CD4-positive, CD25-positive, alpha-beta regulatory T cell (primary cell): ENCODE measurements at regions not wholly inside any gene's neighbourhood (a gene's known extent, or its start where the extent isn't known, plus 50 kb on each side); places are given as distances from the start of the nearest gene placed in this dataset.

Experiments used
- ATAC-seq, 2 donors: fragments of 150-1000 bp; cut with Tn5 transposase; one replicate each; pipeline ENCODE4 v1.10.0; 2021; ENCODE audit warnings: low read depth in 2 of 2, moderate number of reproducible peaks in 2 of 2, moderate library complexity in 1 of 2
- DNase-seq, 3 donors: peaks; one replicate each; pipeline versions ENCODE4 v3.0.0 to v3.0.0-alpha.2; 2012 to 2022; ENCODE audit warnings: mixed read lengths in 1 of 3
- H3K27ac ChIP-seq: one replicate; pipeline ENCODE4 v1.7.0; 2013; ENCODE audit warnings: mild to moderate bottlenecking, low read length; ENCODE audit not compliant: insufficient read depth, poor library complexity, severe bottlenecking
- H3K27me3 ChIP-seq: one replicate; pipeline ENCODE4 v1.7.0; 2013; ENCODE audit warnings: low read length; ENCODE audit not compliant: control insufficient read depth, insufficient read depth
- H3K36me3 ChIP-seq: one replicate; pipeline ENCODE4 v1.7.0; 2013; ENCODE audit warnings: mild to moderate bottlenecking, low read length, moderate library complexity; ENCODE audit not compliant: control insufficient read depth, insufficient read depth
- H3K4me1 ChIP-seq: 2 replicates; pipeline ENCODE4 v1.7.0; 2013; ENCODE audit warnings: mild to moderate bottlenecking, low read length; ENCODE audit not compliant: insufficient read depth, control insufficient read depth, poor library complexity, severe bottlenecking
- H3K4me3 ChIP-seq: one replicate; pipeline ENCODE4 v1.7.0; 2013; ENCODE audit warnings: low read depth, mild to moderate bottlenecking, low read length, moderate library complexity
- H3K9me3 ChIP-seq, 2 experiments: 1 replicate in 1 of 2; 2 replicates in 1 of 2; pipeline ENCODE4 v1.7.0; 2013; ENCODE audit warnings: low read length in 2 of 2, mild to moderate bottlenecking in 1 of 2, moderate library complexity in 1 of 2; ENCODE audit not compliant: control insufficient read depth in 2 of 2
- H3K27ac Mint-ChIP-seq, 3 donors: one replicate each; pipeline ENCODE4 v1.8.0; 2020 to 2022; ENCODE audit warnings: mild to moderate bottlenecking in 3 of 3, mixed read lengths in 3 of 3, moderate library complexity in 2 of 3
- H3K27me3 Mint-ChIP-seq: one replicate; pipeline ENCODE4 v1.8.0; 2022; ENCODE audit warnings: mild to moderate bottlenecking, mixed read lengths
- H3K36me3 Mint-ChIP-seq: one replicate; pipeline ENCODE4 v1.8.0; 2020; ENCODE audit warnings: mixed read lengths
- H3K4me1 Mint-ChIP-seq, 4 donors: one replicate each; pipeline ENCODE4 v1.8.0; 2020 to 2022; ENCODE audit warnings: mixed read lengths in 4 of 4, mild to moderate bottlenecking in 1 of 4
- H3K4me3 Mint-ChIP-seq, 4 donors: one replicate each; pipeline ENCODE4 v1.8.0; 2020 to 2022; ENCODE audit warnings: mild to moderate bottlenecking in 4 of 4, mixed read lengths in 4 of 4, moderate library complexity in 3 of 4
- H3K9me3 Mint-ChIP-seq, 7 donors: one replicate each; pipeline ENCODE4 v1.8.0; 2020 to 2022; ENCODE audit warnings: mixed read lengths in 7 of 7, mild to moderate bottlenecking in 3 of 7, moderate library complexity in 2 of 7

DNA sequence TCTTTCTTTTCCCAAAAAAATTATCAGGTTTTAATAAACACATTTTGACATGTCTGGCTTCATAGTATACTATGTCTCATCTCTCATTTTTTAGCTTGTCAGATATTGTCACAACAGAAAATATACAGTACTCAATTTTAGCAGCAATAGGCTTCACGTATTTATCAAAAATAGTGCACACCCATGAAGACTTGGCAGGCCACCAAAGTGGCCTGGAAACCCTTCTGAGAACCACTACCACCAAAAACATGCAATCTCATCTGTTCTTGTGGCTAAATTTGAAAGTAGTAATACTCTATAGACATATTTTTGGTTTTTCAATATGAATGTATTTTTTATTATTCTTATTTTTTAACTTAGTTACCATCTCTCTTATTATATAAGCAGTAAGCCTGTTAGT, 1094.5 kb upstream of the LRRN3 start:
- Histone ChIP-seq H3K36me3 (no peaks in the 10 kb centered on the region), H3K27me3 (no peaks in the 10 kb centered on the region), H3K27ac (no peak overlapping the region), H3K4me3 (no peak overlapping the region), H3K4me1 (no peaks in the 10 kb centered on the region), H3K9me3 (no peaks in the 10 kb centered on the region)
- H3K4me3 Mint-ChIP-seq: no peak overlapping the region
- H3K27ac Mint-ChIP-seq: no peak overlapping the region
- H3K27me3 Mint-ChIP-seq: peaks cover 4% of the 10 kb centered on the region
- peaks cover 0 to 5% (median 0%) of the 10 kb centered on the region in 7 donors for H3K9me3 Mint-ChIP-seq
- no peak for ATAC-seq
- H3K36me3 Mint-ChIP-seq: no peaks in the 10 kb centered on the region
- H3K4me1 Mint-ChIP-seq: no peaks in the 10 kb centered on the region
- no peak for DNase-seq

DNA sequence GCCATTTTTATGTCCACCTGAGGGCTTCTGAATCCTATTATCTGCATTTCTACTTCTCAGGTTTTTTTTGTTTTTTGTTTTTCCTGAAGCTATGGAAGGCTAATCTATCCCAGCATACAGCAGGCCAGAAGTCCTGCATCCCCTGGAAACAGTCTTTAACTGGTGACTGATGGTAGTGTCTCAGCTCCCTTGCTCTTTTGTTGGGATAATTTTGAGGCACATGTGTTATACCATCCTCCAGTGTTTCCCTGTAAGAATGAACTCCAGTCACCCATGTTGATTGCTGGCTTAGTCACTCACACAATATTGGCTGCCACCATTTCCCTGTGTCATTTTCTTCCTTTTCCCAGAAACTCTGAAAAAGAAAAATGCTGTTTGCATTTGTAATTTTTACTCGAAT, 1094.0 kb upstream of the LRRN3 start:
- Histone ChIP-seq H3K36me3 (no peaks in the 10 kb centered on the region), H3K27me3 (no peaks in the 10 kb centered on the region), H3K9me3 (no peaks in the 10 kb centered on the region), H3K27ac (no peak overlapping the region), H3K4me3 (no peak overlapping the region), H3K4me1 (no peaks in the 10 kb centered on the region)
- Mint-ChIP-seq H3K4me3 (no peak overlapping the region), H3K27me3 (peaks cover 4% of the 10 kb centered on the region), H3K4me1 (no peaks in the 10 kb centered on the region), H3K36me3 (no peaks in the 10 kb centered on the region), H3K27ac (no peak overlapping the region), H3K9me3 (peaks cover 0 to 5% (median 0%) of the 10 kb centered on the region in 7 donors)
- no peak for ATAC-seq
- DNase-seq: no peak

DNA sequence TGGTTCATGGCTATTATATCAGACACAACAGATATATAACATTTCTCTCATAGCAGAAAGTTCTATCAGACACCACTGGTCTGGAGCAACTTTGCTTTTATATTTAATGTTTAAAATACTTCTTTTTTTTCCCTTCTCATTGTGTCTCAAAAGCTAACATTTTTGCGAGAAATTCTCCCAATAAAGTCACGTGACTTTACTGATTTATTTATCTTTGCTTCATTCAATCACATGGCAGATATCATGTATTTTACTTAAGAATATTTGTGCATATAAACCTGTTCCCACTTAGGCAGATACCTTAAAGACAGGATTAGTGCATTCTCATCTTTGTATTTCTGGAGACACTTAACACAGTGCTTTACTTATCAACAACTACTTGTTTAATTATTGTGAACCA, 1093.1 kb upstream of the LRRN3 start:
- H3K36me3 Mint-ChIP-seq: no peaks in the 10 kb centered on the region

DNA sequence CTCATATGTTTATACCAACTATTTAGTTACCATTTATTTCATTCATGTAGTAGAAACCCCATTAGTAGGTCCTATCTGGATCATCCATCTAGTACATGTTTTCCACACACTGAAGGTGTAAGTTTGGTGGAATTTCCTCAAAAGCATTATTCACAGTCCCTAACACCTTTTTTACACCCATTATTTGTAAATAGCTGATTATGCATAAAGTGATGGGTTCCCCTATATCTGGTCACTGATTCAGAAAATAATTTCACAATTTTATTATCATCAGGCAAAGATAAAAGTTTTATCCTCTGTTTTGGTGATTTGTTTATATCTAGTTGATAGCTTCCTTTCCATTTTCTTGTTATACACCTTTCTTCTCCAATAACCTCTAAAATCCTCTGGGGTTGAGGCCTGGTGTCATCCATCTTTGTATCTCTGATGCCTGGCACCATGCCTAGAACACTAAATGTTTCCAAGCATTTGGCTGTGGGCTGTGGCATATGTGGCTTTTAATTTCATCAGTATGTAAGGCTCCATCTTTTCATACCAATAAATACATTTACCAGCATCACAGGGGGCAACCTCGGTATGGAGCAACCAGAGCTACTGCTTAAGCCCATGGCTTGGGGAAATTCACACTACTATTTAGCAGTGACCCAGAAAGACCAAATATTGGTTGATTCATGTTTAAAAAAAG, 1089.5 kb upstream of the LRRN3 start:
- Mint-ChIP-seq H3K27me3 (no peaks in the 10 kb centered on the region), H3K4me3 (peak overlapping the region in 1 of 4 donors; percentile 80), H3K9me3 (peaks cover 0 to 5% (median 2%) of the 10 kb centered on the region in 7 donors), H3K27ac (no peak overlapping the region), H3K4me1 (no peaks in the 10 kb centered on the region), H3K36me3 (no peaks in the 10 kb centered on the region)
- Histone ChIP-seq H3K4me3 (no peak overlapping the region), H3K27me3 (no peaks in the 10 kb centered on the region), H3K4me1 (no peaks in the 10 kb centered on the region), H3K27ac (no peak overlapping the region), H3K36me3 (no peaks in the 10 kb centered on the region), H3K9me3 (no peaks in the 10 kb centered on the region)
- ATAC-seq (no peak), DNase-seq (no peak)

More for the DNA sequence above, 1093.1 kb upstream of the LRRN3 start:
- no peaks in the 10 kb centered on the region for H3K4me1 Mint-ChIP-seq
- no peak overlapping the region for H3K27ac ChIP-seq
- no peaks in the 10 kb centered on the region for H3K4me1 ChIP-seq
- peaks cover 4% of the 10 kb centered on the region for H3K27me3 Mint-ChIP-seq
- DNase-seq (no peak), ATAC-seq (no peak)
- no peak overlapping the region for H3K4me3 Mint-ChIP-seq
- no peaks in the 10 kb centered on the region for H3K36me3 ChIP-seq
- no peaks in the 10 kb centered on the region for H3K27me3 ChIP-seq
- H3K9me3 Mint-ChIP-seq: peaks cover 0 to 5% (median 0%) of the 10 kb centered on the region in 7 donors
- no peaks in the 10 kb centered on the region for H3K9me3 ChIP-seq
- H3K4me3 ChIP-seq: no peak overlapping the region
- H3K27ac Mint-ChIP-seq: no peak overlapping the region

DNA sequence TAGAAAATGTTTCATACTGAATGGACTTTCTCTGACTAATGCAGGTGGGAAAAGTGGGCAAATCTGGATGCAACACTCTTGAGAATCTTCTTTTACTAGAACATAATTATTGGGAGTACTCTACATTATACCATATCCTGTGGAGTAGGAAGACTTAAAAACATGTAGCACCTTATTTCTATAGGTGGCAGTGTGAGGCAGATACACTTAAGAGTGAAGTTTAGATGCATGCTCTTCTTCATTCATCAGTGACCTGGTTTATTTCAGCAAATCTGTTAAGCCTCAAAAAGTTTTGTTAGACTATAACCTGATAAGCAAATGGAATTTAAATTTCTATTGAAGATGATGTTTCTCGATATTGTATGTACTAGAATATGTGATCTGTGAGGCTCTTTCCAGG, 1087.1 kb upstream of the LRRN3 start:
- Mint-ChIP-seq H3K4me1 (no peaks in the 10 kb centered on the region), H3K36me3 (no peaks in the 10 kb centered on the region), H3K27me3 (no peaks in the 10 kb centered on the region), H3K4me3 (no peak overlapping the region), H3K27ac (no peak overlapping the region), H3K9me3 (peaks cover 0 to 3% (median 0%) of the 10 kb centered on the region in 7 donors)
- ATAC-seq (no peak), DNase-seq (no peak)
- Histone ChIP-seq H3K36me3 (no peaks in the 10 kb centered on the region), H3K27ac (no peak overlapping the region), H3K9me3 (no peaks in the 10 kb centered on the region), H3K4me3 (no peak overlapping the region), H3K27me3 (no peaks in the 10 kb centered on the region), H3K4me1 (no peaks in the 10 kb centered on the region)

DNA sequence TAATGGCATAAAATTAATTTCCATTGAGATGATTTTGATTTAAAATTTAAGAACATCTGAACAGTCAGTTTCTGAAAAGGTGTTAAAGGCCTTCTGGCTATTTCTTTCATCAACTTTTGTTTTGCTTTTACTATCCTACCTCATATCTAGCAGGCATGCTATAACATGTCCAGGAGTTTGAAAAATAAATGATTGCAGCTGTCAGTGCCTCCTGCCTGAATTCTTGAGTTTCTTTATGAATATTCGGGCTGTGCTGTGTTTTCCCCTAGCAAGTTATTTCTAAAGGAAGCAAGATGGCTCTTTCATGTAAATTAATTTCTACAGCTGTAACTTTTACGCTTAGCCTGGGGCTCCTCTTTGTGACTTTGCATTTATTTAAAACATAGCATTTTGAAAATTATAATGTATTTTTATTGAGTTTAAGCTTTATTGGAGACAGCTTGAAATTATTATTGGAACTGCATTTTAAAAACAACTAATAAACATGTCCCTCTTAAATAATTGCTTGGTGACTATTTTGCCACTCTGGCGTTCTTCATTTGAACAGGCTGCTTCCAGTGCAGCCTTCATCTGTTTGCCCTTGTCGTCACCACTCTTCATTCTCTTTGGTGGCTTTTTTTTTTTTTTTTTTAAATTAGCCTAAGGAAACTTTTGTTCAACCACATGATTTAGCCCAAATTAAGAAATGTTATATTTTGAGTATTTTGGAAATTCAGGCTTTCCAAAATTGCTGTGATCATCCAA, 1083.4 kb upstream of the LRRN3 start:
- no peaks in the 10 kb centered on the region for H3K27me3 Mint-ChIP-seq
- no peaks in the 10 kb centered on the region for H3K27me3 ChIP-seq
- H3K9me3 ChIP-seq: no peaks in the 10 kb centered on the region
- H3K27ac ChIP-seq: no peak overlapping the region
- no peak overlapping the region for H3K27ac Mint-ChIP-seq
- no peak overlapping the region for H3K4me3 Mint-ChIP-seq
- peaks cover 0 to 5% (median 0%) of the 10 kb centered on the region in 7 donors for H3K9me3 Mint-ChIP-seq
- ATAC-seq: no peak
- no peaks in the 10 kb centered on the region for H3K36me3 Mint-ChIP-seq
- no peaks in the 10 kb centered on the region for H3K4me1 ChIP-seq
- H3K4me1 Mint-ChIP-seq: no peaks in the 10 kb centered on the region
- H3K36me3 ChIP-seq: no peaks in the 10 kb centered on the region
- DNase-seq: no peak
- no peak overlapping the region for H3K4me3 ChIP-seq

DNA sequence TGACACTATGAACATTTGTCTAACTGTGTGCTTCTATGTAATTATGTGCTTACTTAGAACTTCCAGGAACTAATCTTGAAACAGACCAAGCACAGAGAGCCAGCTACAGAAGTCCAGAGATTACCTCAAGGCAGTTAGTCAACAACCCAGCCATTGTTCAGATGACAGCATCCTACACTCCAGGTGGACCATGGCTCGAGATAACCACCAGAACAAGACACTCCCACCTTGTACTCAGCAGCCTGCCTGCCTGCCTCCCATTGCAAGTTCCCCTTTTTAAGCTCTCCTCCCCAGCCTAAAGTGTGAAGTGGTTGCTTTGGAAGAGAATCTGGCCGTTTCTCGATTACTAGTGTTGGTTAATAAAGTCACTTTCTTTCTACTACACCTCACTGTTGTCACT, 1080.6 kb upstream of the LRRN3 start:
- Mint-ChIP-seq H3K4me3 (no peak overlapping the region), H3K27ac (no peak overlapping the region), H3K36me3 (no peaks in the 10 kb centered on the region), H3K27me3 (no peaks in the 10 kb centered on the region), H3K9me3 (peaks cover 0 to 8% (median 0%) of the 10 kb centered on the region in 7 donors), H3K4me1 (no peaks in the 10 kb centered on the region)
- no peak overlapping the region for H3K4me3 ChIP-seq
- H3K27me3 ChIP-seq: no peaks in the 10 kb centered on the region
- DNase-seq (no peak), ATAC-seq (no peak)
- H3K27ac ChIP-seq: no peak overlapping the region
- H3K9me3 ChIP-seq: no peaks in the 10 kb centered on the region
- H3K4me1 ChIP-seq: no peaks in the 10 kb centered on the region
- no peaks in the 10 kb centered on the region for H3K36me3 ChIP-seq

DNA sequence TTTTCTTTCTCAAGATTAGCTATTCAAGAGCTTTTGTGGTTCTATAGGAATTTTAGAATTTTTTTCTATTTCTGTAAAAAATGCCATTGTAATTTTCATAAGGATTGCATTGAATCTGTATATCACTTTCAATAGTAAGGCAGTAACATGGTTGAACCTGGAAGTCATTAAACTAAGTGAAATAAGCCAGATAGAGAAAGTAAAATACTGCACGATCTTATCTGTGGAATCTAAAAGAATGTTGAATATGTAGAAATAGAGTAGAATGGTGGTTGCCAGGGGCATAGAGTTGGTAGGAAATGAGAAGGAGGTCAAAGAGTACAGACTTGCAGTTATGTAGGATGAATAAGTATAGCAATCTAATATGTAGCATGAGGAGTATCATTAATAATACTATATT, 1073.5 kb upstream of the LRRN3 start:
- Mint-ChIP-seq H3K27me3 (no peaks in the 10 kb centered on the region), H3K4me3 (no peak overlapping the region), H3K36me3 (no peaks in the 10 kb centered on the region), H3K27ac (no peak overlapping the region), H3K4me1 (no peaks in the 10 kb centered on the region), H3K9me3 (peaks cover 0 to 5% (median 1%) of the 10 kb centered on the region in 7 donors)
- ATAC-seq: no peak
- no peak overlapping the region for H3K4me3 ChIP-seq
- no peak overlapping the region for H3K27ac ChIP-seq
- no peaks in the 10 kb centered on the region for H3K27me3 ChIP-seq
- no peaks in the 10 kb centered on the region for H3K9me3 ChIP-seq
- H3K36me3 ChIP-seq: no peaks in the 10 kb centered on the region
- DNase-seq: no peak
- H3K4me1 ChIP-seq: no peaks in the 10 kb centered on the region
